H1 (cell line): ENCODE measurements at regions not wholly inside any gene's neighbourhood (a gene's known extent, or its start where the extent isn't known, plus 50 kb on each side); places are given as distances from the start of the nearest gene placed in this dataset.

Source experiments
- CTCF ChIA-PET: fragments of 300-600 bp; sonication (Branson Sonifier 250); formaldehyde crosslinking; loops from one replicate; lab custom pipeline; 2021; ENCODE audit not compliant: partially characterized antibody; lab: Charles Lee
- POLR2A ChIA-PET: fragments of 300-600 bp; sonication (Branson Sonifier 250); formaldehyde crosslinking; loops from one replicate; lab custom pipeline; 2021; ENCODE audit warnings: inconsistent platforms; ENCODE audit not compliant: partially characterized antibody; lab: Charles Lee
- DNase-seq, 2 experiments: peaks; one replicate each; pipeline versions ENCODE4 v3.0.0 to v3.0.0-alpha.2; 2010 to 2022; ENCODE audit warnings: low spot score in 2 of 2, low read depth in 1 of 2, mixed read lengths in 1 of 2
- FAIRE-seq: peaks from 2 replicates; lab custom pipeline; 2011; peaks lifted over from hg19 to GRCh38; lab: Jason Lieb, UNC
- H2AFZ ChIP-seq: 2 replicates; pipeline ENCODE4 v1.8.1; 2012; ENCODE audit warnings: low read length, inconsistent platforms
- H2AK5ac ChIP-seq: 2 replicates; pipeline ENCODE4 v1.6.1; 2013; ENCODE audit warnings: low read depth, low read length
- H2BK120ac ChIP-seq: replicated peaks from 2 replicates; pipeline ENCODE3; 2013; ENCODE audit warnings: low read depth, low read length, inconsistent platforms
- H2BK12ac ChIP-seq: 2 replicates; pipeline ENCODE4 v1.6.1; 2013; ENCODE audit warnings: low read depth, low read length
- H2BK15ac ChIP-seq: 2 replicates; pipeline ENCODE4 v1.6.1; 2013; ENCODE audit warnings: low read length
- H2BK20ac ChIP-seq: 2 replicates; pipeline ENCODE4 v1.6.1; 2013; ENCODE audit warnings: low read length
- H2BK5ac ChIP-seq: 2 replicates; pipeline ENCODE4 v1.6.1; 2013; ENCODE audit warnings: low read depth, low read length
- H3K14ac ChIP-seq: 2 replicates; pipeline ENCODE4 v1.6.1; 2013; ENCODE audit warnings: inconsistent platforms; ENCODE audit not compliant: insufficient read length
- H3K18ac ChIP-seq: 2 replicates; pipeline ENCODE4 v1.6.1; 2013; ENCODE audit warnings: low read length; ENCODE audit errors: extremely low read depth
- H3K23ac ChIP-seq: 2 replicates; pipeline ENCODE4 v1.6.1; 2013; ENCODE audit warnings: inconsistent platforms; ENCODE audit not compliant: insufficient read length
- H3K23me2 ChIP-seq: 2 replicates; pipeline ENCODE4 v1.6.1; 2013; ENCODE audit warnings: low read depth, low read length
- H3K27ac ChIP-seq: 2 replicates; pipeline ENCODE4 v1.6.1; 2011; ENCODE audit warnings: low read depth, low read length, inconsistent platforms
- H3K27me3 ChIP-seq, 4 experiments: replicated peaks in 1 of 4; 1 replicate in 1 of 4; 2 replicates in 3 of 4; pipeline versions ENCODE4 v1.6.1 to v1.8.1; 2011 to 2013; ENCODE audit warnings: low read length in 3 of 4, mild to moderate bottlenecking in 3 of 4, inconsistent platforms in 2 of 4, mixed read lengths in 2 of 4, moderate library complexity in 1 of 4; ENCODE audit not compliant: control insufficient read depth in 3 of 4, insufficient read depth in 3 of 4; ENCODE audit errors: extremely low read depth in 1 of 4
- H3K36me3 ChIP-seq, 4 experiments: 2 replicates each; pipeline versions ENCODE4 v1.6.1 to v1.8.1; 2011 to 2013; ENCODE audit warnings: mild to moderate bottlenecking in 4 of 4, low read length in 3 of 4, moderate library complexity in 2 of 4, control low read depth in 1 of 4, inconsistent platforms in 1 of 4; ENCODE audit not compliant: insufficient read depth in 4 of 4, control insufficient read depth in 2 of 4
- H3K4ac ChIP-seq: replicated peaks from 2 replicates; pipeline ENCODE3; 2013; ENCODE audit warnings: low read length, low read depth, mixed read lengths, inconsistent platforms; ENCODE audit not compliant: insufficient read length
- H3K4me1 ChIP-seq, 4 experiments: replicated peaks in 1 of 4; 1 replicate in 1 of 4; 2 replicates in 3 of 4; pipeline versions ENCODE4 v1.6.1 to v1.8.1; 2011 to 2013; ENCODE audit warnings: low read length in 3 of 4, inconsistent platforms in 2 of 4, mixed read lengths in 1 of 4; ENCODE audit not compliant: insufficient read depth in 4 of 4, control insufficient read depth in 3 of 4
- H3K4me2 ChIP-seq, 2 experiments: 2 replicates each; pipeline versions ENCODE4 v1.6.1 to v1.8.1; 2011 to 2013; ENCODE audit warnings: low read depth in 2 of 2, low read length in 2 of 2, control low read depth in 1 of 2, inconsistent platforms in 1 of 2, mild to moderate bottlenecking in 1 of 2; ENCODE audit not compliant: insufficient read depth in 1 of 2
- H3K4me3 ChIP-seq, 4 experiments: fragments of 200-600, 300-600 bp in 1 of 4; sonication (generic), shearing (Covaris generic), sonication (Bioruptor Twin) in 1 of 4; 2 replicates each; pipeline versions ENCODE4 v1.5.1 to v1.8.1; 2011 to 2016; ENCODE audit warnings: low read length in 4 of 4, low read depth in 3 of 4, control low read depth in 2 of 4, inconsistent platforms in 2 of 4, mild to moderate bottlenecking in 2 of 4, mixed read lengths in 1 of 4, moderate library complexity in 1 of 4; ENCODE audit not compliant: insufficient read depth in 2 of 4; ENCODE audit errors: extremely low read depth in 1 of 4
- H3K56ac ChIP-seq: replicated peaks from 2 replicates; pipeline ENCODE3; 2013; ENCODE audit warnings: low read depth, mild to moderate bottlenecking, mixed read lengths, low read length, inconsistent platforms; ENCODE audit not compliant: insufficient read length
- H3K79me1 ChIP-seq: 2 replicates; pipeline ENCODE4 v1.6.1; 2013; ENCODE audit warnings: low read depth, low read length, control low read depth
- H3K79me2 ChIP-seq, 2 experiments: 2 replicates each; pipeline versions ENCODE4 v1.6.1 to v1.8.1; 2012 to 2013; ENCODE audit warnings: low read length in 2 of 2, mild to moderate bottlenecking in 2 of 2, inconsistent platforms in 1 of 2; ENCODE audit not compliant: insufficient read depth in 2 of 2, control insufficient read depth in 1 of 2
- H3K9ac ChIP-seq, 4 experiments: replicated peaks in 1 of 4; 1 replicate in 1 of 4; 2 replicates in 3 of 4; pipeline versions ENCODE4 v1.6.1 to v1.8.1; 2011 to 2013; ENCODE audit warnings: low read depth in 3 of 4, low read length in 3 of 4, control low read depth in 2 of 4, mild to moderate bottlenecking in 2 of 4, moderate library complexity in 2 of 4, inconsistent platforms in 1 of 4; ENCODE audit errors: extremely low read depth in 1 of 4
- H3K9me3 ChIP-seq, 2 experiments: 2 replicates each; pipeline versions ENCODE4 v1.6.1 to v1.8.1; 2012 to 2013; ENCODE audit warnings: mild to moderate bottlenecking in 2 of 2, moderate library complexity in 2 of 2, control low read depth in 1 of 2, inconsistent platforms in 1 of 2, low read depth in 1 of 2, low read length in 1 of 2, mixed read lengths in 1 of 2; ENCODE audit not compliant: insufficient read depth in 2 of 2
- H4K20me1 ChIP-seq, 2 experiments: replicated peaks in 1 of 2; 2 replicates each; pipeline versions ENCODE3 to v1.8.1; 2011 to 2013; ENCODE audit warnings: inconsistent platforms in 2 of 2, low read length in 2 of 2, mild to moderate bottlenecking in 1 of 2; ENCODE audit not compliant: insufficient read depth in 2 of 2, control insufficient read depth in 1 of 2
- H4K5ac ChIP-seq: 2 replicates; pipeline ENCODE4 v1.6.1; 2013; ENCODE audit warnings: low read length, low read depth, mixed read lengths, inconsistent platforms; ENCODE audit not compliant: insufficient read length
- H4K8ac ChIP-seq: 2 replicates; pipeline ENCODE4 v1.8.0; 2013; ENCODE audit warnings: mild to moderate bottlenecking, moderate library complexity, low read length, inconsistent platforms; ENCODE audit not compliant: insufficient read depth; ENCODE audit errors: extremely low read depth
- H4K91ac ChIP-seq: replicated peaks from 2 replicates; pipeline ENCODE3; 2013; ENCODE audit warnings: low read length, mixed read lengths, inconsistent platforms; ENCODE audit not compliant: insufficient read length
- BRCA1 ChIP-seq: IDR thresholded peaks from 2 replicates; pipeline ENCODE4 v1.6.1; 2012; ENCODE audit warnings: low read depth, low read length, improper control_type of control experiment
- CEBPB ChIP-seq: IDR thresholded peaks from 2 replicates; pipeline ENCODE4 v1.6.1; 2012; ENCODE audit warnings: low read depth, low read length
- CREB1 ChIP-seq: IDR thresholded peaks from 2 replicates; pipeline ENCODE4 v1.6.1; 2012; ENCODE audit warnings: inconsistent platforms
- EP300 ChIP-seq, 2 experiments: IDR thresholded peaks; 1 replicate in 1 of 2; 2 replicates in 1 of 2; pipeline ENCODE4 v1.6.1; 2011 to 2012; ENCODE audit warnings: low read depth in 2 of 2, low read length in 2 of 2, mild to moderate bottlenecking in 2 of 2, borderline replicate concordance in 1 of 2, inconsistent platforms in 1 of 2, moderate library complexity in 1 of 2
- FOSL1 ChIP-seq: IDR thresholded peaks from 2 replicates; pipeline ENCODE4 v1.6.1; 2011; ENCODE audit warnings: mild to moderate bottlenecking, low read depth, low read length, moderate library complexity; ENCODE audit not compliant: insufficient read depth
- JUN ChIP-seq: IDR thresholded peaks from 2 replicates; pipeline ENCODE4 v1.6.1; 2011; ENCODE audit warnings: low read depth, mild to moderate bottlenecking, improper control_type of control experiment, low read length
- PHF8 ChIP-seq: fragments of 200-600 bp; sonication (generic); conservative IDR thresholded peaks from 2 replicates; pipeline ENCODE4 v1.7.1; 2012; ENCODE audit warnings: low read depth, mild to moderate bottlenecking, inconsistent platforms, low read length, moderate library complexity
- SIN3A ChIP-seq, 2 experiments: IDR thresholded peaks in 1 of 2; conservative IDR thresholded peaks in 1 of 2; 2 replicates each; pipeline ENCODE4 v1.6.1; 2011 to 2012; ENCODE audit warnings: low read length in 2 of 2, improper control_type of control experiment in 1 of 2, low read depth in 1 of 2, mild to moderate bottlenecking in 1 of 2
- TBP ChIP-seq: IDR thresholded peaks from 2 replicates; pipeline ENCODE4 v1.6.1; 2011; ENCODE audit warnings: low read depth, low read length, improper control_type of control experiment
- TEAD4 ChIP-seq: IDR thresholded peaks from 2 replicates; pipeline ENCODE4 v1.6.1; 2012; ENCODE audit warnings: low read depth, low read length, inconsistent platforms, mixed read lengths
- ZNF274 ChIP-seq: IDR thresholded peaks from 2 replicates; pipeline ENCODE4 v1.7.0; 2012; ENCODE audit warnings: low read length, borderline replicate concordance; ENCODE audit errors: extremely low read depth
- WGBS, 2 experiments: shearing (Covaris generic) in 1 of 2; methylation state at CpG; one replicate each; pipeline versions ENCODE4 v1.1.6 to v1.1.7; 2013 to 2015; ENCODE audit warnings: low lambda C conversion rate in 2 of 2, mixed read lengths in 2 of 2, inconsistent platforms in 1 of 2, low coverage in 1 of 2, missing lambda C conversion rate in 1 of 2; ENCODE audit not compliant: insufficient replicate concordance in 2 of 2, insufficient coverage in 1 of 2, insufficient read length in 1 of 2; ENCODE audit errors: extremely low coverage in 1 of 2, missing lambda C conversion rate in 1 of 2; 5-methylcytosine and 5-hydroxymethylcytosine counted together

DNA sequence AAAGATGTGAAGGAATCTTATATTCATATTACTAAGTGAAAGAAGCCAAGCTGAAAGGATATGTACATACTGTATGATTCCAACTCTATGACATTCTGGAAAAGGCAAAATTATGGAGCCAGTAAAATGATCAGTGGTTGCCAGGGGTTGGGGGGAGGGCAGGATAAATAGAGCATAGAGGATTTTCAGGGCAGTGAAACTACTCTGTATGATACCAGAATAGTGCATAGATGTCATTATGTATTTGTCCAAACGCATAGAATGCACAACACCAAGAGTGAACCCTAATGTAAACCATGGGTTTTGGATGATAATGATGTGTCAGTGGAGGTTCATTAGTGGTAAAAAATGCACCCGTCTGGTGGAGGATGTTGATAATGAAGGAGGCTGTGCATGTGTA lies 71.0 kb upstream of the ZNF423 start:
- ChIA-PET CTCF (interaction anchor here (1.2 kb wide), 4 partner anchors 11 to 66 kb away, joined by 3 read pairs; no protein-coding TSS in a partner anchor), POLR2A (no interaction called here)
- H4K5ac ChIP-seq: no peak overlapping the region
- no peak overlapping the region for H3K4ac ChIP-seq
- no peaks in the 10 kb centered on the region for H3K23me2 ChIP-seq
- DNase-seq (no peak), FAIRE-seq (no peak)
- H3K9me3 ChIP-seq: no peaks in the 10 kb centered on the region
- H2BK20ac ChIP-seq: no peak overlapping the region
- no peak overlapping the region for H3K56ac ChIP-seq
- H3K9ac ChIP-seq: no peak overlapping the region
- H3K27ac ChIP-seq: no peak overlapping the region
- no peak overlapping the region for H2BK15ac ChIP-seq
- H3K23ac ChIP-seq: no peak overlapping the region
- no peaks in the 10 kb centered on the region for H3K79me2 ChIP-seq
- H3K79me1 ChIP-seq: no peaks in the 10 kb centered on the region
- H4K20me1 ChIP-seq: no peaks in the 10 kb centered on the region
- no peak overlapping the region for H2AFZ ChIP-seq
- no peak overlapping the region for H4K91ac ChIP-seq
- H3K4me1 ChIP-seq: peaks cover 0 to under 1% (median 0%) of the 10 kb centered on the region in 4 experiments; a peak in 1 of 7 replicates
- H2BK12ac ChIP-seq: no peak overlapping the region
- no peak overlapping the region for H3K18ac ChIP-seq
- 98% methylated on average over 2 of the region's 2 CpGs; no CpG with 5 or more reads in 1 of the 2 experiments for WGBS, 2 experiments
- no peak for TF ChIP-seq TEAD4
- no peak for TF ChIP-seq BRCA1
- no peak for TF ChIP-seq TBP
- TF ChIP-seq EP300 (IDR thresholded peaks at IDR 0.05; ENCODE audit: borderline replicate concordance in 1 of 2, low read depth in 2 of 2, low read length in 2 of 2): no peak
- TF ChIP-seq SIN3A (conservative IDR thresholded peaks at IDR 0.05 in 1 of 2, IDR thresholded peaks at IDR 0.05 in 1 of 2; ENCODE audit: low read depth in 1 of 2, low read length in 2 of 2): no peak
- no peak for TF ChIP-seq CREB1
- TF ChIP-seq FOSL1: no peak
- no peak for TF ChIP-seq JUN
- no peak for TF ChIP-seq CEBPB
- no peak for TF ChIP-seq ZNF274
- no peak for TF ChIP-seq PHF8
- no peaks in the 10 kb centered on the region for H3K27me3 ChIP-seq
- no peaks in the 10 kb centered on the region for H3K36me3 ChIP-seq
- no peak overlapping the region for H4K8ac ChIP-seq
- no peak overlapping the region for H2BK5ac ChIP-seq
- H3K4me2 ChIP-seq: no peak overlapping the region
- H3K14ac ChIP-seq: no peak overlapping the region
- no peak overlapping the region for H3K4me3 ChIP-seq
- H2AK5ac ChIP-seq: no peak overlapping the region
- H2BK120ac ChIP-seq: no peak overlapping the region
